ENCODE measurements at regions not wholly inside any gene's neighbourhood (a gene's known extent, or its start where the extent isn't known, plus 50 kb on each side); places are given as distances from the start of the nearest gene placed in this dataset.

- TF ChIP-seq, protein P1, sequence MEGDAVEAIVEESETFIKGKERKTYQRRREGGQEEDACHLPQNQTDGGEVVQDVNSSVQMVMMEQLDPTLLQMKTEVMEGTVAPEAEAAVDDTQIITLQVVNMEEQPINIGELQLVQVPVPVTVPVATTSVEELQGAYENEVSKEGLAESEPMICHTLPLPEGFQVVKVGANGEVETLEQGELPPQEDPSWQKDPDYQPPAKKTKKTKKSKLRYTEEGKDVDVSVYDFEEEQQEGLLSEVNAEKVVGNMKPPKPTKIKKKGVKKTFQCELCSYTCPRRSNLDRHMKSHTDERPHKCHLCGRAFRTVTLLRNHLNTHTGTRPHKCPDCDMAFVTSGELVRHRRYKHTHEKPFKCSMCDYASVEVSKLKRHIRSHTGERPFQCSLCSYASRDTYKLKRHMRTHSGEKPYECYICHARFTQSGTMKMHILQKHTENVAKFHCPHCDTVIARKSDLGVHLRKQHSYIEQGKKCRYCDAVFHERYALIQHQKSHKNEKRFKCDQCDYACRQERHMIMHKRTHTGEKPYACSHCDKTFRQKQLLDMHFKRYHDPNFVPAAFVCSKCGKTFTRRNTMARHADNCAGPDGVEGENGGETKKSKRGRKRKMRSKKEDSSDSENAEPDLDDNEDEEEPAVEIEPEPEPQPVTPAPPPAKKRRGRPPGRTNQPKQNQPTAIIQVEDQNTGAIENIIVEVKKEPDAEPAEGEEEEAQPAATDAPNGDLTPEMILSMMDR (conservative IDR thresholded peaks at IDR 0.05; ENCODE audit: low read length), result no peak
- no peak for TF ChIP-seq EZH2phosphoT487 (IDR thresholded peaks at IDR 0.05; ENCODE audit: borderline replicate concordance, low read depth, low read length)
Measured at GRCh38 chr1:2961661-2962060, 59.6 kb upstream of the ACTRT2 start.
